ENCODE measurements at regions not wholly inside any gene's neighbourhood (a gene's known extent, or its start where the extent isn't known, plus 50 kb on each side); places are given as distances from the start of the nearest gene placed in this dataset.
"Not testable (repeated sequence)": the region's sequence is repeated elsewhere in the genome, so short reads cannot be mapped to it uniquely, and the experiment has no call there.

DNA sequence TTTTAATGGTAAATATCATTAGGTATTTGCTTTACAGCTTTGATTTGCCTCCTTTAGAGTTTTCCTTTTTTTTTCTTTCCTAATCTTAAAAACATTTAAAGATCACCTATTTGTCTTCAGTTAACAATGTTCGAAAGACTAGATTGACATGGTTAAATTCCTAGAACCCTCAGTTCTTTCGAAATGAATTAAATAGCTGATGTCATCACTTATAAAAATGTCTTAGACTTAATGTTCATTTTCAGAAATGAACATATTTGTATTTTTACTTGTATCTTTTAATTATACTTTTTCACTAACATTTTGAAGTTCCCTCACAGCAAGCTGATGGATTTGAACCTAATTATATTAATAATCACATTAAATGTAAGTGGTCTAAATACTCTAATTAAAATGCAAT is 205.3 kb upstream of the IRX4 start:
- no peak for DNase-seq (ENCODE audit: low spot score)
- in situ Hi-C loops (cut with MboI; ENCODE audit: low pct_unique_long_range_greater_than_20kb, low sequenced_read_pairs, unreplicated experiment) = no loop called here
- TF ChIP-seq, protein P1, sequence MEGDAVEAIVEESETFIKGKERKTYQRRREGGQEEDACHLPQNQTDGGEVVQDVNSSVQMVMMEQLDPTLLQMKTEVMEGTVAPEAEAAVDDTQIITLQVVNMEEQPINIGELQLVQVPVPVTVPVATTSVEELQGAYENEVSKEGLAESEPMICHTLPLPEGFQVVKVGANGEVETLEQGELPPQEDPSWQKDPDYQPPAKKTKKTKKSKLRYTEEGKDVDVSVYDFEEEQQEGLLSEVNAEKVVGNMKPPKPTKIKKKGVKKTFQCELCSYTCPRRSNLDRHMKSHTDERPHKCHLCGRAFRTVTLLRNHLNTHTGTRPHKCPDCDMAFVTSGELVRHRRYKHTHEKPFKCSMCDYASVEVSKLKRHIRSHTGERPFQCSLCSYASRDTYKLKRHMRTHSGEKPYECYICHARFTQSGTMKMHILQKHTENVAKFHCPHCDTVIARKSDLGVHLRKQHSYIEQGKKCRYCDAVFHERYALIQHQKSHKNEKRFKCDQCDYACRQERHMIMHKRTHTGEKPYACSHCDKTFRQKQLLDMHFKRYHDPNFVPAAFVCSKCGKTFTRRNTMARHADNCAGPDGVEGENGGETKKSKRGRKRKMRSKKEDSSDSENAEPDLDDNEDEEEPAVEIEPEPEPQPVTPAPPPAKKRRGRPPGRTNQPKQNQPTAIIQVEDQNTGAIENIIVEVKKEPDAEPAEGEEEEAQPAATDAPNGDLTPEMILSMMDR (IDR thresholded peaks at IDR 0.05; ENCODE audit: extremely low read depth, insufficient read depth, missing control alignments) = no peak

DNA sequence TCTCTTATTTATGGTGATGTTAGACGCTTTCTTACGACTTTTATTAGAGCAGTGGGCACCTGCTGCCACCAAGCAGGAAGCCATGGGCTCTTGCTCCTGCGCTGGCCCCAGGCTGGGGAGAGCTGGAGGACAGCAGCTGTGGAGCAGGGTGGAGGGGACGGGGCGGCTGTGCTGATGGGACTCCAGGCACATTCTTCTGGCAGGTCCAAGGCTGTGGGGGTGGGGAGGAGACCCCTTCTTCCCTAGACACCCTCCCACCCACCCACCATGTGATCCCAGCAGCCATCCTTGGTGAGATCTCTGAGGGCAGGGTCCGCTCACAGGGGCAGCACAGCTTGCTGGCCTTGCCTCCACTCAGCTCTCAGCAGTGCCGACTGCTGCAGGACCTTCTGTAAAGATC is 192.6 kb upstream of the IRX4 start:
- in situ Hi-C loops (cut with MboI; ENCODE audit: low pct_unique_long_range_greater_than_20kb, low sequenced_read_pairs, unreplicated experiment) = no loop called here
- DNase-seq (ENCODE audit: low spot score) = no peak
- TF ChIP-seq, protein P1 (IDR thresholded peaks at IDR 0.05; ENCODE audit: extremely low read depth, insufficient read depth, missing control alignments) = no peak

DNA sequence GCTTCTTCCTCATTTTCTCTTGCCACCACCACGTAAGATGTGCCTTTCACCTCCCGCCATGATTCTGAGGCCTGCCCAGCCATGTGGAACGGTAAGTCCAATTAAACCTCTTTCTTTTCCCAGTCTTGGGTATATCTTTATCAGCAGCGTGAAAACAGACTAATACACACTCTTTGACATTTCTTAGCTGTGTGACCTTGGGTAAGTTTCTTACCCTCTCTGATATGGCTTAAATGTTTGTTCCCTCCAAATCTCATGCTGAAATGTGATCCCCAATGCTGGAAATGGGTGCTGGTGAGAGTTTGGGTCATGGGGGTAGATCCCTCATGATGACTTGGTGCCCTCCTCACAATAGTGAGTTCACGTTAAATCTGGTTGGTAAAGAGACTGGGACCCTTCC is 188.8 kb upstream of the IRX4 start:
- TF ChIP-seq, protein P1 (IDR thresholded peaks at IDR 0.05; ENCODE audit: extremely low read depth, insufficient read depth, missing control alignments) = no peak
- in situ Hi-C loops (cut with MboI; ENCODE audit: low pct_unique_long_range_greater_than_20kb, low sequenced_read_pairs, unreplicated experiment) = no loop called here
- no peak for DNase-seq (ENCODE audit: low spot score)

DNA sequence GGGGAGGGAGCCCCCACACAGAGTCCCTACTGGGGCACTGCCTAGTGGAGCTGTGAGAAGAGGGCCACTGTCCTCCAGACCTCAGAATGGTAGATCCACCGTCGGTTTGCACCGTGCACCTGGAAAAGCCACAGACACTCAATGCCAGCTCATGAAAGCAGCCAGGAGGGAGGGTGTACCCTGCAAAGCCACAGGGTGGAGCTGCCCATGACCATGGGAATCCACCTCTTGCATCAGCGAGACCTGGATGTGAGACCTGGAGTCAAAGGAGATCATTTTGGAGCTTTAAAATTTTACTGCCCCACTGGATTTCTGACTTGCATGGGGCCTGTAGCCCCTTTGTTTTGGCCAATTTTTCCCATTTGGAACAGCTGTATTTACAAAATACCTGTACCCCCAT is 188.1 kb upstream of the IRX4 start:
- in situ Hi-C loops (cut with MboI; ENCODE audit: low pct_unique_long_range_greater_than_20kb, low sequenced_read_pairs, unreplicated experiment); DNase-seq (ENCODE audit: low spot score): not testable (repeated sequence)

DNA sequence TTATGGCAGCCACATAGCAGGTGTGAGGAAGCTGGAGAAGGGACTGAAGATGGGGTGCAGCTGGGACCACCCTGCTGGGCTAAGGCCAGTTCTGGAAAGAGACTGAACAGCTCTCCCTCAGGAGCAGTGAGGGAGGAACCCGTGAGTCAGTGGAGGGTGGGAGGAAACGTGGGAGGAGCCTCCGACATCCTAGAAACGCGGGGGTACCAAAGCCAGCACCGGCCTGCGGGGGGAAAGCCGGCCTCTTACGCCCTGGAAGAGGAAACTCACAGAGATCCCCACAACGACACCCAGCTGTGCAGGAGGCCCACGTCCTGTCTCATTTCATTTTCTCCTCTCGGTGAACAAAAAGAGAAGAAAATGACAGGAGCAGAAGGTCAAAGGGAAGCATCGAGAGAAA is 185.8 kb upstream of the IRX4 start:
- DNase-seq (ENCODE audit: low spot score) = no peak
- in situ Hi-C loops (cut with MboI; ENCODE audit: low pct_unique_long_range_greater_than_20kb, low sequenced_read_pairs, unreplicated experiment) = no loop called here
- TF ChIP-seq, protein P1 (IDR thresholded peaks at IDR 0.05; ENCODE audit: extremely low read depth, insufficient read depth, missing control alignments) = no peak

DNA sequence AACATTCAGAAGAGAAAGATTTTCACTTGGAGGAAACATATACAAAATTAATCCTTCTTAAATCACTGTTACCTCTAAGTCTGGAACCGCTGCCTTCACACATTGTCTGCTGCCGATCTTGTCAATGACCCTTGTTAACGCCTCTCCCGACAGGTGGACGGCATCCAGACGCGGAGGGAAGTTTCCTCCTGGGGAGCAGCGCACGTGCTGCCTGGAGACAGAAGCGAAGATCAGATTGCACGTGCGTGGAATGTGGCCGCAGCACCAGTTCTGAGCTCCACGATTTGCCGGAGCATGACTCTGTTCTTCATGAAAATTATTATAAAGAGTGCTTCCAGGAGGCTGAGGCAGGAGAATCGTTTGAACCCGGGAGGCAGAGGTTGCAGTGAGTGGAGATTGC is 183.6 kb upstream of the IRX4 start:
- in situ Hi-C loops (cut with MboI; ENCODE audit: low pct_unique_long_range_greater_than_20kb, low sequenced_read_pairs, unreplicated experiment) = no loop called here
- no peak for DNase-seq (ENCODE audit: low spot score)
- TF ChIP-seq, protein P1 (IDR thresholded peaks at IDR 0.05; ENCODE audit: extremely low read depth, insufficient read depth, missing control alignments) = no peak

DNA sequence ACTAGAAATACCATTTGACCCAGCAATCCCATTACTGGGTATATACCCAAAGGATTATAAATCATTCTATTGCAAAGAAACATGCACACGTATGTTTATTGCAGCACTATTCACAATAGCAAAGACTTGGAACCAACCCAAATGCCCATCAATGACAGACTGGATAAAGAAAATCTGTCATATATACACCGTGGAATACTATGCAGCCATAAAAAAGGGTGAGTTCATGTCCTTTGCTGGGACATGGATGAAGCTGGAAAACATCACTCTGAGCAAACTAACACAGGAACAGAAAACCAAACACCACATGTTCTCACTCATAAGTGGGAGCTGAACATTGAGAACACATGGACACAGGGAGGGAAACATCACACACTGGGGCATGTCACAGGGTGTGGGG is 180.7 kb upstream of the IRX4 start:
- DNase-seq (ENCODE audit: low spot score); in situ Hi-C loops (cut with MboI; ENCODE audit: low pct_unique_long_range_greater_than_20kb, low sequenced_read_pairs, unreplicated experiment): not testable (repeated sequence)

DNA sequence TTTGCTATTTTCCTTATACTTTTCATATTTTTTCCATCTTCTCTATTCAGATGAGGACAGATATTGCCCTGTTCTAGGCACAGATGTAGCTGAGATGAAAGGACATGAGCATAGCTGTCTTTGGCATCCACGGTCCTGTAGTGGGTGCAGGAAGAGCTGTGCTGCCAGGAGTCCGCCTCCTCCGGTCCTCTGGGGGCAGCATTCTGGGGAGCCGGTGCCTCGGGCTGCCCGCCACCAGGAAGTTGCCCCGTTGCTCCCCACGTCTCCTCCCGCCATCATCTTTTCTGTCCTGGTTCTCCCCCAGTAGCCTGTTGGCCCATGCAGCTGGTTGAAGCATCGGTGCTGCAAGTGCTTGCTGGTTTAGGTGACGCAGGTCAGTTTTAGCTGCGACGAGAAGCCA is 170.0 kb upstream of the IRX4 start:
- TF ChIP-seq, protein P1 (IDR thresholded peaks at IDR 0.05; ENCODE audit: extremely low read depth, insufficient read depth, missing control alignments) = no peak
- in situ Hi-C loops (cut with MboI; ENCODE audit: low pct_unique_long_range_greater_than_20kb, low sequenced_read_pairs, unreplicated experiment) = no loop called here
- DNase-seq (ENCODE audit: low spot score) = no peak

All from GM13977 (cell line).